ENCODE measurements at regions not wholly inside any gene's neighbourhood (a gene's known extent, or its start where the extent isn't known, plus 50 kb on each side); places are given as distances from the start of the nearest gene placed in this dataset.

GRCh38 chr11:110912437-110912836 is 200.2 kb upstream of the ARHGAP20 start:
- H3K23ac ChIP-seq (ENCODE audit: insufficient read length, low read depth, low read length), result no peak overlapping the region
- no peak overlapping the region for H3K56ac ChIP-seq (ENCODE audit: insufficient read length, low read depth, low read length)
- H2BK120ac ChIP-seq (ENCODE audit: low read depth, low read length, poor library complexity, severe bottlenecking), result no peak overlapping the region
- H4K8ac ChIP-seq (replicated peaks; ENCODE audit: insufficient read length, low read depth, low read length), result no peak overlapping the region
- H3K14ac ChIP-seq (ENCODE audit: insufficient read depth, low read length), result no peak overlapping the region
- WGBS (ENCODE audit: extremely low coverage, insufficient read length, low lambda C conversion rate), result no CpG with 5 or more reads among the region's 3 CpGs
- H2BK12ac ChIP-seq (ENCODE audit: insufficient read length, low read depth, low read length), result no peak overlapping the region
- H3K4me1 ChIP-seq (ENCODE audit: insufficient read depth, low read length), result no peaks in the 10 kb centered on the region
- H2BK5ac ChIP-seq (ENCODE audit: insufficient read length, low read length), result no peak overlapping the region
- TF ChIP-seq CTCF (conservative IDR thresholded peaks at IDR 0.05), result no peak
- H2BK20ac ChIP-seq (ENCODE audit: low read depth, low read length, poor library complexity, severe bottlenecking), result no peak overlapping the region
- no peak overlapping the region for H2AK5ac ChIP-seq (ENCODE audit: insufficient read length, low read length)
- no peaks in the 10 kb centered on the region; the same call in 1 of the 2 replicates for H3K27me3 Mint-ChIP-seq (ENCODE audit: low read depth)
- H2BK15ac ChIP-seq (ENCODE audit: low read depth, low read length), result no peak overlapping the region
- H4K91ac ChIP-seq (ENCODE audit: insufficient read length, low read depth, low read length), result no peak overlapping the region
- H3K18ac ChIP-seq (ENCODE audit: insufficient read length, low read depth, low read length), result no peak overlapping the region
- H4K5ac ChIP-seq (ENCODE audit: insufficient read length, low read depth, low read length), result no peak overlapping the region
- H4K20me1 ChIP-seq (ENCODE audit: control insufficient read depth, insufficient read depth, insufficient read length), result no peaks in the 10 kb centered on the region
- peaks cover 3 to 5% of the 10 kb centered on the region in 2 experiments; a peak in 2 of 5 replicates for H3K9me3 Mint-ChIP-seq
- DNase-seq, result no peak
- no peaks in the 10 kb centered on the region for H3K27me3 ChIP-seq (ENCODE audit: insufficient read depth, low read length)
- no peak overlapping the region for H3T11ph ChIP-seq (ENCODE audit: low read length)
- H3K79me2 ChIP-seq (ENCODE audit: insufficient read depth, low read length), result no peaks in the 10 kb centered on the region
- H2AFZ ChIP-seq (ENCODE audit: low read length), result no peak overlapping the region
- no peak overlapping the region for H3K9ac ChIP-seq (ENCODE audit: extremely low read depth, insufficient read length, low read length)
- no peaks in the 10 kb centered on the region for H3K23me2 ChIP-seq (ENCODE audit: insufficient read length, low read depth, low read length, poor library complexity, severe bottlenecking)
- H3K4ac ChIP-seq (ENCODE audit: low read depth, low read length), result no peak overlapping the region
- H3K27ac ChIP-seq (ENCODE audit: insufficient read length, low read depth, low read length), result no peak overlapping the region
- H3K4me3 Mint-ChIP-seq, result no peak overlapping the region
- H3K27ac Mint-ChIP-seq, result no peak overlapping the region; a peak in 1 of 7 replicates
- no peak overlapping the region for H3K4me2 ChIP-seq (ENCODE audit: insufficient read depth, insufficient read length, low read length)
- H3K36me3 Mint-ChIP-seq (ENCODE audit: insufficient read depth in 1 of 3, low read depth in 3 of 3), result no peaks in the 10 kb centered on the region; a peak in 1 of 7 replicates
- H3K79me1 ChIP-seq (ENCODE audit: insufficient read depth, low read depth, low read length, poor library complexity, severe bottlenecking), result no peaks in the 10 kb centered on the region
- no peaks in the 10 kb centered on the region for H3K9me3 ChIP-seq (ENCODE audit: control insufficient read depth, low read depth, low read length)
- no peaks in the 10 kb centered on the region for H3K4me1 Mint-ChIP-seq
